GM19351 (cell line): ENCODE measurements at regions not wholly inside any gene's neighbourhood (a gene's known extent, or its start where the extent isn't known, plus 50 kb on each side); places are given as distances from the start of the nearest gene placed in this dataset.
A peak's percentile ranks its signal among the peaks of the same experiment; 100 is the strongest.

Experiments
- ATAC-seq: cut with Tn5 transposase; IDR thresholded peaks from one replicate; pipeline ENCODE4 v1.9.1; 2021; ENCODE audit warnings: mild to moderate bottlenecking, moderate library complexity; ENCODE audit not compliant: unreplicated experiment

- ATAC-seq: no peak
Observed at GRCh38 chr4:176005766-176006165, 59.9 kb upstream of the WDR17 start.

- ATAC-seq: no peak
Observed at GRCh38 chr4:176009254-176009653, 56.4 kb upstream of the WDR17 start.

GRCh38 chr4:176011529-176011928 is 54.1 kb upstream of the WDR17 start:
- peak; percentile 12 for ATAC-seq

GRCh38 chr4:176013476-176014247 is 52.0 kb upstream of the WDR17 start:
- peak; percentile 88 for ATAC-seq

GRCh38 chr4:176014583-176015108 is 51.0 kb upstream of the WDR17 start:
- no peak for ATAC-seq
